Keratinocyte (primary cell): ENCODE measurements at regions not wholly inside any gene's neighbourhood (a gene's known extent, or its start where the extent isn't known, plus 50 kb on each side); places are given as distances from the start of the nearest gene placed in this dataset.

Experiments
- EZH2 ChIP-seq: IDR thresholded peaks from one replicate; pipeline ENCODE4 v1.6.1; 2012; ENCODE audit warnings: inconsistent platforms, mild to moderate bottlenecking, low read length, moderate library complexity
- TF ChIP-seq, protein P1 (sequence below), 3 experiments: IDR thresholded peaks in 1 of 3; conservative IDR thresholded peaks in 1 of 3; optimal IDR thresholded peaks in 1 of 3; 2 replicates in 2 of 3; 3 replicates in 1 of 3; pipeline versions ENCODE3 to v1.5.1; 2011; ENCODE audit warnings: low read length in 3 of 3, mild to moderate bottlenecking in 3 of 3, moderate library complexity in 2 of 3, control low read depth in 1 of 3, inconsistent platforms in 1 of 3; ENCODE audit not compliant: insufficient read depth in 2 of 3; ENCODE audit errors: extremely low read depth in 1 of 3

DNA sequence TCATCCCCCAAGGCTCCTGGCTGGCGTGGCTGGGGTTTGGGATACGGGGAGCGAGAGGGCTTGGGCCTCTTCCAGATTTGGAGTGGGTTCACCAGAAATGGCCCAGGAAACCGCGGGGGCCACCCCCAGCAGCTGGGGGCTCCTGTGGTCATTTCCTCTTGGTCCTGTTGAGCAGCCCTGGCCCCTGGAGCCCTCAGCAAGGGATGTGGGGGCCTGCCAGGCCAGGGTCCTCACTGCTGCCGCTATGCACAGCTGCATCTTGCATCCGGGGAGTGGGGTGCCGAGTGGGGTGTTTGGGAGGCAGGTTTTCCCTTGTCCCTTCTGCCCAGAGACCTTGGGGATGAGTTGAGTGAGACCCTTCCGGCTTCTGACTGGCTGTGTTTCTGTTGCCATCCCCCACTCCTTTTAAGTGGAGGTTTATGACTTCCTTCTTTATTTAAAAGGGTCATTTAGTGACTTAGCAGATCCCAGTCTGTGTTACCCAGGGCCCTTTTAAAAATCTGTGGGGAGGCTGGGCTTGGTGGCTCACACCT lies 319.8 kb downstream of the SEC14L1 start:
- TF ChIP-seq, protein P1, sequence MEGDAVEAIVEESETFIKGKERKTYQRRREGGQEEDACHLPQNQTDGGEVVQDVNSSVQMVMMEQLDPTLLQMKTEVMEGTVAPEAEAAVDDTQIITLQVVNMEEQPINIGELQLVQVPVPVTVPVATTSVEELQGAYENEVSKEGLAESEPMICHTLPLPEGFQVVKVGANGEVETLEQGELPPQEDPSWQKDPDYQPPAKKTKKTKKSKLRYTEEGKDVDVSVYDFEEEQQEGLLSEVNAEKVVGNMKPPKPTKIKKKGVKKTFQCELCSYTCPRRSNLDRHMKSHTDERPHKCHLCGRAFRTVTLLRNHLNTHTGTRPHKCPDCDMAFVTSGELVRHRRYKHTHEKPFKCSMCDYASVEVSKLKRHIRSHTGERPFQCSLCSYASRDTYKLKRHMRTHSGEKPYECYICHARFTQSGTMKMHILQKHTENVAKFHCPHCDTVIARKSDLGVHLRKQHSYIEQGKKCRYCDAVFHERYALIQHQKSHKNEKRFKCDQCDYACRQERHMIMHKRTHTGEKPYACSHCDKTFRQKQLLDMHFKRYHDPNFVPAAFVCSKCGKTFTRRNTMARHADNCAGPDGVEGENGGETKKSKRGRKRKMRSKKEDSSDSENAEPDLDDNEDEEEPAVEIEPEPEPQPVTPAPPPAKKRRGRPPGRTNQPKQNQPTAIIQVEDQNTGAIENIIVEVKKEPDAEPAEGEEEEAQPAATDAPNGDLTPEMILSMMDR (optimal IDR thresholded peaks at IDR 0.05 in 1 of 3, IDR thresholded peaks at IDR 0.05 in 1 of 3, conservative IDR thresholded peaks at IDR 0.05 in 1 of 3; ENCODE audit: extremely low read depth in 1 of 3, insufficient read depth in 2 of 3, low read length in 3 of 3): no peak
- no peak for TF ChIP-seq EZH2
